K562 (cell line): ENCODE measurements at regions not wholly inside any gene's neighbourhood (a gene's known extent, or its start where the extent isn't known, plus 50 kb on each side); places are given as distances from the start of the nearest gene placed in this dataset.

Source experiments
- ADNP ChIP-seq: fragments of 200-800 bp; sonication (Bioruptor generic); IDR thresholded peaks from 2 replicates; pipeline ENCODE4 v1.6.1; 2016; ENCODE audit warnings: missing genetic modification characterization, missing compliant biosample characterization
- ATF3 ChIP-seq, 2 experiments: fragments of 450-650 bp in 1 of 2; sonication (generic) in 1 of 2; formaldehyde crosslinking in 1 of 2; IDR thresholded peaks in 1 of 2; conservative IDR thresholded peaks in 1 of 2; 2 replicates each; pipeline versions ENCODE4 v1.6.1 to v1.8.1; 2016 to 2023; ENCODE audit warnings: mild to moderate bottlenecking in 2 of 2, moderate library complexity in 2 of 2, inconsistent platforms in 1 of 2, missing genetic modification reagents in 1 of 2
- CTCF ChIP-seq, 3 experiments: IDR thresholded peaks in 2 of 3; conservative IDR thresholded peaks in 1 of 3; 2 replicates each; pipeline ENCODE4 v1.5.1; 2011 to 2012; ENCODE audit warnings: low read length in 3 of 3, mild to moderate bottlenecking in 3 of 3, control low read depth in 2 of 3, improper control_type of control experiment in 1 of 3, inconsistent platforms in 1 of 3, low read depth in 1 of 3, mixed read lengths in 1 of 3, moderate library complexity in 1 of 3; ENCODE audit not compliant: insufficient read depth in 2 of 3
- ESRRA ChIP-seq: fragments of 450-650 bp; IDR thresholded peaks from 2 replicates; pipeline ENCODE4 v1.6.1; 2014; ENCODE audit warnings: low read depth, mild to moderate bottlenecking, moderate library complexity, borderline replicate concordance
- KLF6 ChIP-seq: fragments of 250-450 bp; sonication (Bioruptor Pico); IDR thresholded peaks from 2 replicates; pipeline ENCODE4 v1.4.0; 2020; ENCODE audit warnings: mild to moderate bottlenecking, moderate library complexity, borderline replicate concordance
- MITF ChIP-seq: IDR thresholded peaks from 2 replicates; pipeline ENCODE4 v1.6.1; 2014; ENCODE audit warnings: antibody characterized with exemption
- MTA1 ChIP-seq: fragments of 450-650 bp; IDR thresholded peaks from 2 replicates; pipeline ENCODE4 v1.6.1; 2017; ENCODE audit warnings: borderline replicate concordance
- POLR2AphosphoS5 ChIP-seq: IDR thresholded peaks from 2 replicates; pipeline ENCODE4 v1.6.1; 2011; ENCODE audit warnings: mild to moderate bottlenecking, low read depth, low read length, moderate library complexity; ENCODE audit not compliant: control insufficient read depth, insufficient read depth
- RAD21 ChIP-seq, 2 experiments: fragments of 250-450 bp in 1 of 2; fragments of 450-650 bp in 1 of 2; sonication (Bioruptor Pico) in 1 of 2; formaldehyde crosslinking in 1 of 2; IDR thresholded peaks in 1 of 2; conservative IDR thresholded peaks in 1 of 2; 2 replicates each; pipeline versions ENCODE4 v1.4.0 to v1.8.0; 2020 to 2022; ENCODE audit warnings: mild to moderate bottlenecking in 2 of 2, moderate library complexity in 1 of 2
- RBM15 ChIP-seq: fragments of 200-400 bp; formaldehyde crosslinking; IDR thresholded peaks from 2 replicates; pipeline ENCODE4 v1.6.1; 2018; ENCODE audit warnings: mild to moderate bottlenecking, low read length, moderate library complexity; ENCODE audit not compliant: insufficient read depth
- SP2 ChIP-seq: IDR thresholded peaks from 2 replicates; pipeline ENCODE4 v1.6.1; 2011; ENCODE audit warnings: mild to moderate bottlenecking, low read depth, low read length, moderate library complexity; ENCODE audit not compliant: poor library complexity, severe bottlenecking; ENCODE audit errors: extremely low read depth
- ZBTB11 ChIP-seq, 3 experiments: fragments of 200-800 bp in 1 of 3; fragments of 250-450 bp in 1 of 3; fragments of 450-650 bp in 1 of 3; sonication (Bioruptor Pico) in 1 of 3; sonication (Bioruptor generic) in 1 of 3; formaldehyde crosslinking in 1 of 3; IDR thresholded peaks; 2 replicates each; pipeline versions ENCODE4 v1.6.1 to v1.8.0; 2016 to 2022; ENCODE audit warnings: mild to moderate bottlenecking in 2 of 3, missing genetic modification characterization in 2 of 3, missing compliant biosample characterization in 1 of 3, moderate library complexity in 1 of 3
- ZNF121 ChIP-seq: sonication (generic); formaldehyde crosslinking; conservative IDR thresholded peaks from 2 replicates; pipeline ENCODE4 v1.8.0; 2022; ENCODE audit warnings: missing genetic modification reagents

- TF ChIP-seq MITF = no peak
- no peak for TF ChIP-seq RBM15
- no peak for TF ChIP-seq ZNF121
- no peak for TF ChIP-seq SP2
- no peak for TF ChIP-seq CTCF (IDR thresholded peaks at IDR 0.05 in 2 of 3, conservative IDR thresholded peaks at IDR 0.05 in 1 of 3; ENCODE audit: insufficient read depth in 2 of 3, low read depth in 1 of 3, low read length in 3 of 3)
- TF ChIP-seq ZBTB11 (CRISPR knock-in tag; IDR thresholded peaks at IDR 0.05) = no peak
- TF ChIP-seq ESRRA = no peak
- no peak for TF ChIP-seq ATF3 (IDR thresholded peaks at IDR 0.05)
- no peak for TF ChIP-seq ATF3 (CRISPR knock-in tag; conservative IDR thresholded peaks at IDR 0.05)
- TF ChIP-seq ADNP (tag) = no peak
- TF ChIP-seq POLR2AphosphoS5 = no peak
- no peak for TF ChIP-seq MTA1
- TF ChIP-seq RAD21 (CRISPR knock-in tag; conservative IDR thresholded peaks at IDR 0.05 in 1 of 2, IDR thresholded peaks at IDR 0.05 in 1 of 2) = no peak
- no peak for TF ChIP-seq KLF6
Observed at GRCh38 chr11:114811971-114812370, 133.6 kb downstream of the NXPE2 start.
